Spleen (tissue), 7 donors: ENCODE measurements at regions not wholly inside any gene's neighbourhood (a gene's known extent, or its start where the extent isn't known, plus 50 kb on each side); places are given as distances from the start of the nearest gene placed in this dataset.

Experiments
- POLR2A ChIP-seq, 3 donors: fragments of 450-650 bp; IDR thresholded peaks; one replicate each; pipeline ENCODE4 v1.5.1; 2017; ENCODE audit warnings: antibody characterized with exemption in 3 of 3, mild to moderate bottlenecking in 1 of 3
- TF ChIP-seq, protein P1 (sequence below), 11 experiments: fragments of 200-600 bp in 7 of 11; fragments of 450-650 bp in 4 of 11; sonication (generic) in 4 of 11; IDR thresholded peaks in 8 of 11; conservative IDR thresholded peaks in 3 of 11; 1 replicate in 7 of 11; 2 replicates in 4 of 11; pipeline versions ENCODE4 v1.4.0 to v1.8.0; 2016 to 2021; ENCODE audit warnings: antibody characterized with exemption in 11 of 11, inconsistent platforms in 4 of 11, mild to moderate bottlenecking in 1 of 11
- donor health status: DM: no; HTN: no; CAD: no; lungs with moderate emphysema.
- donor health status: DM: no; HTN: no; CAD: no.
- donor health status: DM: no; HTN: no; CAD: no.

GRCh38 chr7:131075406-131075805, 252.3 kb upstream of the MKLN1 start:
- TF ChIP-seq, protein P1, sequence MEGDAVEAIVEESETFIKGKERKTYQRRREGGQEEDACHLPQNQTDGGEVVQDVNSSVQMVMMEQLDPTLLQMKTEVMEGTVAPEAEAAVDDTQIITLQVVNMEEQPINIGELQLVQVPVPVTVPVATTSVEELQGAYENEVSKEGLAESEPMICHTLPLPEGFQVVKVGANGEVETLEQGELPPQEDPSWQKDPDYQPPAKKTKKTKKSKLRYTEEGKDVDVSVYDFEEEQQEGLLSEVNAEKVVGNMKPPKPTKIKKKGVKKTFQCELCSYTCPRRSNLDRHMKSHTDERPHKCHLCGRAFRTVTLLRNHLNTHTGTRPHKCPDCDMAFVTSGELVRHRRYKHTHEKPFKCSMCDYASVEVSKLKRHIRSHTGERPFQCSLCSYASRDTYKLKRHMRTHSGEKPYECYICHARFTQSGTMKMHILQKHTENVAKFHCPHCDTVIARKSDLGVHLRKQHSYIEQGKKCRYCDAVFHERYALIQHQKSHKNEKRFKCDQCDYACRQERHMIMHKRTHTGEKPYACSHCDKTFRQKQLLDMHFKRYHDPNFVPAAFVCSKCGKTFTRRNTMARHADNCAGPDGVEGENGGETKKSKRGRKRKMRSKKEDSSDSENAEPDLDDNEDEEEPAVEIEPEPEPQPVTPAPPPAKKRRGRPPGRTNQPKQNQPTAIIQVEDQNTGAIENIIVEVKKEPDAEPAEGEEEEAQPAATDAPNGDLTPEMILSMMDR (IDR thresholded peaks at IDR 0.05 in 8 of 11, conservative IDR thresholded peaks at IDR 0.05 in 3 of 11), result no peak
- TF ChIP-seq POLR2A (IDR thresholded peaks at IDR 0.05), result no peak
